Activated naive CD4-positive, alpha-beta T cell treated with anti-CD3 and anti-CD28 coated beads, Interleukin-2, amount 50 U/mL, for 24 hours (primary cell): ENCODE measurements at regions not wholly inside any gene's neighbourhood (a gene's known extent, or its start where the extent isn't known, plus 50 kb on each side); places are given as distances from the start of the nearest gene placed in this dataset.

Source experiments
- H3K27ac Mint-ChIP-seq: one replicate; pipeline ENCODE4 v1.8.0; 2021; ENCODE audit warnings: mild to moderate bottlenecking, mixed read lengths
- H3K27me3 Mint-ChIP-seq: one replicate; pipeline ENCODE4 v1.8.0; 2021; ENCODE audit warnings: mixed read lengths
- H3K36me3 Mint-ChIP-seq: one replicate; pipeline ENCODE4 v1.8.0; 2021; ENCODE audit warnings: mixed read lengths
- H3K4me1 Mint-ChIP-seq: one replicate; pipeline ENCODE4 v1.8.0; 2021; ENCODE audit warnings: mixed read lengths
- H3K4me3 Mint-ChIP-seq: one replicate; pipeline ENCODE4 v1.8.0; 2021; ENCODE audit warnings: mild to moderate bottlenecking, mixed read lengths
- H3K9me3 Mint-ChIP-seq: one replicate; pipeline ENCODE4 v1.8.0; 2021; ENCODE audit warnings: mixed read lengths

DNA sequence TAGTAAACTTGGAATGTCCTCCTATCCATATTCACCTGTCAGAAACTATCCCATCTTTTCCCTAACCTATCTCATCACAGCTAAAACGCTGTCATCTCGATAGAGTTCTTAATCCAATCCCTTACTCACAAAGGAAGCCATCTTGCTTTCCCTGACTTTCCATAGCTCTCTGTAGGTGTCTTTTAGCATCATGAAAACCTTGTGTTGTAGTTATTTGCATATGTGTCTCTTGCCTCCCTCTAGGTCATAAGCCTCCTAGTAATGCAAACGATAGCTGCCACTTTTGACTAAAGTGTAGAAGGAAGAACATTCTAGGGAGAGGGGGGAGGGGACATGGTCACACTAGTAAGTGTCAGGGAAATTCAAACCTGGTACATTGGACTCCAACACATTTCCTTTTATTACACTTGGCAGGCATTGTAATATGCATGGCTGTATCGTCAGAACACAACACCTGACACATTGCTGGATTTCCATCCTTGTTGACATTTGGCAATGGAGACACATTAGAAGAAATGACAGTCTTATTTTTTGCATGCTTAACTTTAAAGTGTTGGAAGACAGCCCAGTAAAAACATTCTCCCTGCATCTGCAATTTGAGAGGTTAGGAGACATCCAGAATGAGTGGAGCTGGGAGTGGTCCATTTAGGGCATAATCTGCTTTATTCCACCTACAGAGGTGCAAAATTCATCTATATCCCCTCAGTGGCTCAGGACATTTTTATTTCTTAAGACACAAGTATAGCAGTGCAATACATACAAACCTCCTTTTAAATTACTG, 283.4 kb downstream of the HAO1 start:
- no peaks in the 10 kb centered on the region for H3K4me1 Mint-ChIP-seq
- no peak overlapping the region for H3K4me3 Mint-ChIP-seq
- H3K27me3 Mint-ChIP-seq: no peaks in the 10 kb centered on the region

DNA sequence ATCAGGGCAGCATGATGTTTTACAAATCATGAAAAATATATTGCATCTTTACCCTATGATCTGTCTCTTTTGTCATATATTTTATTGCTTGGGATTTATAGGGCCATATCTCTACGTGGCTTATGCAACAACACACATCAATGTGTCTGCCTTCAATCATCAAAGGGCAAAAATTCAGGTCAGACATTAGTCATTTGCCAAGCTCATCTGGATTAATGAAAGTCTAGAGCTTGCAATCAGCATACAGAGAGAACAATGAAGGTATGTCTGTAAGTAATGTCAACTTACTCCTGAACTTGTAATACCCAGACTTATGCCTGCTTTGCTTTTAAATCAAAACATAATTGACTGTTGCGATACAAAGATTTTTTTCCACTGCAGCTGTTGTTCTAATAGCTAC, 282.7 kb downstream of the HAO1 start:
- Mint-ChIP-seq H3K4me1 (no peaks in the 10 kb centered on the region), H3K9me3 (peaks cover 5% of the 10 kb centered on the region), H3K27me3 (no peaks in the 10 kb centered on the region), H3K4me3 (no peak overlapping the region), H3K27ac (no peak overlapping the region), H3K36me3 (no peaks in the 10 kb centered on the region)

More for the DNA sequence above, 283.4 kb downstream of the HAO1 start:
- Mint-ChIP-seq H3K27ac (no peak overlapping the region), H3K9me3 (peaks cover 3% of the 10 kb centered on the region), H3K36me3 (no peaks in the 10 kb centered on the region)

DNA sequence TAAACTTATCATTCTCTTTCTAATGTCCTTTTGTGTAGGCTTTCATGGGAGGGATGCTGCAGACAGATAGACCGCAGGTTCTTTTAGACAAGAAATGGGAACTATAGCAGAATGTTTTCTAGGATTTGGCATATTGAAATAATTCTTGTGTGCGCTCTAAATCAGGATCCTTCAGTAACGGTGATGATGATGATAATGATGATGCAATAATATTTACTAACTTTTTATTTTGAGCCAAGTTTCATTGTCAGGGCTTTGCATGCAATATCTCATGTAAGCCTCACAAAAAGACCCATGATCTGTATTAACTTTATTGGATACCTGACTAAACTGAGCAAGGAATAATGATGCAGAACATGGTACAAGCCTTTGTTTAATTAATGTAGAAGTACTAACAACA, 280.1 kb downstream of the HAO1 start:
- H3K9me3 Mint-ChIP-seq: peaks cover 5% of the 10 kb centered on the region

DNA sequence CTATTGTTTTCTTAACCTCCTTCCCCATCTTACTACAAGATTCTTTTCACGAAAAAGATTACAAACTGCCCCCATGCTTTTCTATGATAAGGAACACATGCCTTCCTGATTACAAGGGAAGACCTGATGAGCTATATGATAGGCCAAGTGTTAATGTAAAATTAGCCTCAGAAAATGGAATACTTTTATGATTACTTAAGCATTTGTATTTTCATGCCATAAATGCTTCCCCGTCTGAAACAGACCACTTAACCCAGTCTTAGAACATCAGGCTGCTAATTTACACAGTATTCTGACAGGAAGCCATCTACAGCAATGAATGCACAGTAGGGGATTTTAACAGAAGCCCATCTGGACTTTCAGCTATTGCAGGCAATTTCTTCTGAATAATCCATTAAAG, 274.9 kb downstream of the HAO1 start:
- Mint-ChIP-seq H3K9me3 (peaks cover 9% of the 10 kb centered on the region), H3K27ac (no peak overlapping the region), H3K4me1 (no peaks in the 10 kb centered on the region), H3K36me3 (no peaks in the 10 kb centered on the region), H3K4me3 (no peak overlapping the region), H3K27me3 (no peaks in the 10 kb centered on the region)

More for the DNA sequence above, 280.1 kb downstream of the HAO1 start:
- no peaks in the 10 kb centered on the region for H3K4me1 Mint-ChIP-seq
- no peak overlapping the region for H3K27ac Mint-ChIP-seq
- H3K4me3 Mint-ChIP-seq: no peak overlapping the region
- no peaks in the 10 kb centered on the region for H3K36me3 Mint-ChIP-seq
- no peaks in the 10 kb centered on the region for H3K27me3 Mint-ChIP-seq

DNA sequence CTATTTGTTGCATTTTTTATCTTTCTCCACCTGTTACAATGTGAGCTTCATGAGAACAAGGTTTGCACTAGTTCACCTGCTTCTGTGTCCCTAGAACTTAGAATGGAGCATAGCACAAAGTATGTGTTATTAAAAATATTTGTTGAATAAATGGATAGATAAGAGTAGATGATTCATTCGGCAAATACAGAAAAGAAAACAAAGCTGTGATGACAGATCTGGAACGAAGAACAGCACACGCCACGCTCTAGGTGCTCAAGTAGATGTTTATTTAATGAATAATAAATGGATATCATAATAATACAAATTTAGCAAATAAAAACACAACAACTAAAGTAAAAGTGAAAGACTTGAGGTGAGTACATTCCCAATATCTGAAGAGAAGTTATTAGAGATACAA, 273.1 kb downstream of the HAO1 start:
- Mint-ChIP-seq H3K4me1 (no peaks in the 10 kb centered on the region), H3K4me3 (no peak overlapping the region), H3K36me3 (no peaks in the 10 kb centered on the region), H3K27ac (no peak overlapping the region), H3K9me3 (peaks cover 4% of the 10 kb centered on the region), H3K27me3 (no peaks in the 10 kb centered on the region)

DNA sequence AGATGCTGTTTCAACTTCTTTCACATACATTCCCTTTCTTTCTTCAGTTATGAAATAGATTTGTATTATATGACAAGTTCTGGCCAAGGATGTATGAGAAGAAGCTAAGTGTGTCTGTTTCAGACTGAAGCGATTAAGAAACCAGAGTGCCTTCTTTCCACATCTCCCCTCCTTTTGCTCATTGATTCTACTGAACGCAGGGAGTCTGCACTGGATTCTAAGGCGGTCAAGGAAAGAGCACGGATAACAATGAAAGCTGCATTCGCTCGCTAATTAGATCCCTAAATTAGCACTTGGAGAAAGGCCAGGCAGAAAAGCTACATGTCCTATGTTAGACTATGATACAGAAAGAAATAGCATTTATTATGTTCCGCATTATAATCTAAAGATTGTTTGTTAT, 267.7 kb downstream of the HAO1 start:
- Mint-ChIP-seq H3K36me3 (no peaks in the 10 kb centered on the region), H3K4me1 (no peaks in the 10 kb centered on the region), H3K9me3 (no peaks in the 10 kb centered on the region), H3K27ac (no peak overlapping the region), H3K27me3 (no peaks in the 10 kb centered on the region), H3K4me3 (no peak overlapping the region)

DNA sequence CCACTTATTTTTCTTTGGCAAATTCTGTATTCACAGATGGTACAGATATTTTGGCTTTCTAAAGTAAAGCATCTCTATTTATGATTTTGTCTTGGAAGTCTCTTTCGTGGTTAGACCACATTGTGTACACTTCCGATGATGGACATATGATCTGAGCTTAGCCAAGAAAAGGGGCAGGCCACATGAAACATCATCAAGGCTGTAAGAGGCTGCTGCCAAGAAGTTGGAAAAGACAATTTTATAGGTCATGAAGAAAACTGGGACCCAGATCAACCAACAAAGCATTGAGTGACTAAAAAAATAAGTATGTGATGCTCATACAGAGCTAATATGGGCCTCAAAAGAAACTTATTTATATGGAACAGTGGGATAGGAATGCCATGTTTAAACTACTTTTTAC, 266.4 kb downstream of the HAO1 start:
- Mint-ChIP-seq H3K4me1 (no peaks in the 10 kb centered on the region), H3K27me3 (no peaks in the 10 kb centered on the region), H3K27ac (no peak overlapping the region), H3K9me3 (no peaks in the 10 kb centered on the region), H3K4me3 (no peak overlapping the region), H3K36me3 (no peaks in the 10 kb centered on the region)

DNA sequence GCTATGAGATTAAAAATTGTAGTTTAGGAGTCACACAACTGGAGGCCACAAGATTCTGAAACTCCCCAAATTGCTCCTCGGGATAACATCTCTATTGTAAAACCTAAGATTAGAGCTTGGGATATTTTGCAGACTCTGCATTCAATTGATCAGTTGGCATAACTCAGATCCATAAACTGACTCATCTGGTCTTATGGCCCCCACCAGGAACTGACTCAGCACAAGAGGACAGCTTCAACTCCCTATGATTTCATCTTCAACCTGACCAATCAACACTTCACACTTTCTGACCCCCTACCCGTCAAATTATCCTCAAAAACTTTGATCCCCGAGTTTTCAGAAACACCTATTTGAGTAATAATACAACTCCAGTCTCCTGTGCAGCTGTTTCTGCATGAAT, 257.3 kb downstream of the HAO1 start:
- peaks cover 4% of the 10 kb centered on the region for H3K9me3 Mint-ChIP-seq
- no peak overlapping the region for H3K27ac Mint-ChIP-seq
- no peaks in the 10 kb centered on the region for H3K27me3 Mint-ChIP-seq
- no peaks in the 10 kb centered on the region for H3K36me3 Mint-ChIP-seq
- no peaks in the 10 kb centered on the region for H3K4me1 Mint-ChIP-seq
- no peak overlapping the region for H3K4me3 Mint-ChIP-seq

DNA sequence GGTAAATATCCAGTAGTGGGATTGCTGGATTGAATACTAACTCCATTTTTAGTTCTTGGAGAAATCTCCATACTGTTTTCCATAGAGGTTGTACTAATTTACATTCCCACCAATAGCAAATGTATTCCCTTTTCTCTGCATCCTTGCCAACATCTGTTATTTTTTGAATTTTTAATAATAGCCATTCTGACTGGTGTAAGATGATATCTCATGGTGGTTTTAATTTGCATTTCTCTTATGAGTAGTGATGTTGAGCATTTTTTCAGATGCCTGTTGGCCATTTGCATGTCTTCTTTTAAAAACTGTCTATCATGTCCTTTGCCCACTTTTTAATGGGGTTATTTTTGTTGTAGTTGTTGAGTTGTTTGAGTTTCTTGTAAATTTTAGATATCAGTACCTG, 253.2 kb downstream of the HAO1 start:
- Mint-ChIP-seq H3K4me3 (no peak overlapping the region), H3K27me3 (no peaks in the 10 kb centered on the region), H3K9me3 (peaks cover 4% of the 10 kb centered on the region)

DNA sequence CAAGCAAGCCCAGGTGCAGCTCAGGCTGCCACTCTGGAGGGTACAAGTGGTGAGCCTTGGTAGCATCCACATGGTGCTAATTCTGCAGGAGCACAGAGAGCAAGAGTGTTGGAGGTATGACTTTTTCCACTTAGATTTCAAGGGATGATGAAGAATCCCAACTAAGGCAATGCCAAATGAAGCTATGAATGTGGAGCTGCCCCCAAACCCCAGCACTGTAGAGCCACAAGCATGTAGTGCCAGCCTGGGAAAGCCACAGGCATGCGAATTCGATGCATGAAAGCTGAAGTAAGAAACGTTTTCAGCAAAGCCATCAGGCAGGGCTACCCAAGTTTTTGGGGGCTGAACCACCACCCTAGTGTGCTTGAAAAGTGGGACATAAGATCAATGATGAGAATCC, 251.1 kb downstream of the HAO1 start:
- H3K27me3 Mint-ChIP-seq: no peaks in the 10 kb centered on the region
- peaks cover 4% of the 10 kb centered on the region for H3K9me3 Mint-ChIP-seq
- H3K36me3 Mint-ChIP-seq: no peaks in the 10 kb centered on the region

More for the DNA sequence above, 253.2 kb downstream of the HAO1 start:
- Mint-ChIP-seq H3K27ac (no peak overlapping the region), H3K36me3 (no peaks in the 10 kb centered on the region), H3K4me1 (no peaks in the 10 kb centered on the region)

DNA sequence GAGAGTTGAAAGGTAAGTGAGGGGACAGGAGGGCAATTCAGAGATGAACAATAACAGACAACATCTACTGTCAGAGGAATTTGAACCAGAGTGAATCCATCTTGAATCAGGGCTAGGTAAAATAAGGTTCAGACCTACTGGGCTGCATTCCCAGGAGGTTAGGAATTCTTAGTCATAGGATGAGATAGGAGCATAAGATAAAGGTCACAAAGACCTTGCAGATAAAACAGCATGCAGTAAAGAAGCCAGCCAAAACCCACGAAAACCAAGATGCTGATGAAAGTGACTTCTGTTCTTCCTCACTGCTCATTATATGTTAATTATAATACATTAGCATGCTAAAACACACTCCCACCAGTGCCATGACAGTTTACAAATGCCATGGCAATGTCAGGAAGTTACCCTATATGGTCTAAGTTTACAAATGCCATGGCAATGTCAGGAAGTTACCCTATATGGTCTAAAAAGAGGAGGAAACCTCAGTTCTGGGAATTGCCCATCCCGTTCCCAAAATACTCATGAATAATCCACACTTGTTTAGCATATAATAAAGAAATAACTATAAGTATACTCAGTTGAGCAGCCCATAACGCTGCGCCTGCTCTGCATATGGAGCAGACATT, 248.5 kb downstream of the HAO1 start:
- H3K4me1 Mint-ChIP-seq: no peaks in the 10 kb centered on the region
- H3K4me3 Mint-ChIP-seq: no peak overlapping the region
- H3K27ac Mint-ChIP-seq: no peak overlapping the region
- no peaks in the 10 kb centered on the region for H3K27me3 Mint-ChIP-seq
- peaks cover 4% of the 10 kb centered on the region for H3K9me3 Mint-ChIP-seq
- no peaks in the 10 kb centered on the region for H3K36me3 Mint-ChIP-seq

More for the DNA sequence above, 251.1 kb downstream of the HAO1 start:
- no peaks in the 10 kb centered on the region for H3K4me1 Mint-ChIP-seq
- H3K27ac Mint-ChIP-seq: no peak overlapping the region
- no peak overlapping the region for H3K4me3 Mint-ChIP-seq

DNA sequence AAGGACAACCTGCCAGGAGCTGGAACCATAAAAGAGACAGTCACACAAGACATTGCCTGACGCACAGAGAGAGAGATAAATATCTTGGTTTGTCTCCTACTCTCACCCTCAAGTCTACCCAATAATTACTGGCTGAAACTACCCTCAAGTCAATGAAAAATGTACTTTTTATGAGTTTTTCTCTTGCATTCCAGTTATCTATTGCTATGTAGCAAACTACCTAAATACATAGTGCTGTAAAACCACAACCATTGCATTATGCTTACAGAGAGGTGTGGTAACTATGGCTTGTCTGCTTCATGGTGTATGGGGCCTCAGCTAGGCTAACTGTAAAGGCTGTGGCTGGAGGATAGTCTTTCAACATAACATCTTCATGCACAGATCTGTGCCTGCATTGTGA, 247.8 kb downstream of the HAO1 start:
- Mint-ChIP-seq H3K9me3 (peaks cover 4% of the 10 kb centered on the region), H3K27me3 (no peaks in the 10 kb centered on the region), H3K36me3 (no peaks in the 10 kb centered on the region), H3K4me1 (no peaks in the 10 kb centered on the region), H3K27ac (no peak overlapping the region), H3K4me3 (no peak overlapping the region)

DNA sequence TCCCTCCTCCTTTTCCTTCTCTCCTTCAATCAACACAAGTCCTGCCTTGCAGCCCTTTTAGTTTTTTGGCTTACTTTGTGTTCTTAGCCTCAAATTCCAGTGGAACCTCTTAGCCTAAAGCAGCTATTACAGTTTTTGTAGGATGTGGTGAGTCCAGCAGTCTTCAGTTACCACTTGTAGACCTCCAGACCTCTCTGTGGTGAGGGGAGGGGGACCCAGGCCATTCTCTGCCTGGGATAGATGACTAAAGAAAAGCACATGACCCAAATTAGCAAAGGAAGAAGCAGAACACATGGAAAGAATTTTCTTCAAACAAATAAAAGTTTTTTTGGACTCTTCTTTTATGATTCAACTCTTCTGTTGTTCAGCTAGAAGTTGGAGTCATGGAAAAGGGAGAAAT, 246.5 kb downstream of the HAO1 start:
- Mint-ChIP-seq H3K4me3 (no peak overlapping the region), H3K36me3 (no peaks in the 10 kb centered on the region), H3K27ac (peak overlapping the region; percentile 47), H3K4me1 (no peaks in the 10 kb centered on the region), H3K9me3 (peaks cover 5% of the 10 kb centered on the region), H3K27me3 (no peaks in the 10 kb centered on the region)

DNA sequence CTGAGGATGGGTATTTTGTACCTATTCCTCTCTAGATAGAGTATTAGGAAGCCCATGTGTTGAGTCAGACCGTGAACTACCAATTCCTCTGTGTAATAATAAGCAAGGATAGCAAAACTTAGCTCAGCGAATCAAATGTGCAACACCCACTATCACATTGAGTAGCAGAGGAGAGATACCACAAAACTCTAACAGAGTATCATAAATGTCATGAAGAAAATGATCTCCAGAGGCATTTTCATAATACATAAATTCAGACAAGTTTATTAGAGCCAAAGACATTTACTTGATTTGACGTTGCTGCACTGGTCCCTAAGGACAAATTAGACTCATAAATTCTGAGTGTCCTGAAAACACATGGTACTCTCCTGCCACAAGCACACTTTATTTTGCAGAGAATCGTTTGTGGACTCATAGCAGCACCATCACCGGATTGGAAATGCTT, 245.2 kb downstream of the HAO1 start:
- Mint-ChIP-seq H3K4me3 (no peak overlapping the region), H3K9me3 (peaks cover 5% of the 10 kb centered on the region), H3K27me3 (no peaks in the 10 kb centered on the region), H3K27ac (no peak overlapping the region), H3K4me1 (no peaks in the 10 kb centered on the region), H3K36me3 (no peaks in the 10 kb centered on the region)

DNA sequence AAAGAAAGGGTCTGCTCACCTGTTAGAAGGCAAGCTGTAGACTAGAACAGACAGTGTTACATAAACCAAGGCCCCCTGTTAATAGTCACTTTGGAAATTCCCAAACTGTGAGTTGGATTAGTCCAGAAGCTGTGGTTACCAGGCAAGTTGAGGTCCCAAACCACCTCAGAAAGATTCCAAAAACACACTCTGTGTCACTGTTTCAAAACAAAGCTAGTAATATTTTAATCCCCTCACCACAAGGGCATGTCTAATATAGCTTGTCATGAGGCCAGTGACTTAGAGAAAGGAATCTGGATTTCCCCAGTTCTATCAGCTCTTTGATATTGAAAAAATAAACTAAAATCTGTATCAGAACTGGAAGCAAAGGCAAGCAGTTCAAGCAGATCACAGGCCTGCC, 244.6 kb downstream of the HAO1 start:
- no peak overlapping the region for H3K27ac Mint-ChIP-seq
- no peaks in the 10 kb centered on the region for H3K27me3 Mint-ChIP-seq
- H3K36me3 Mint-ChIP-seq: no peaks in the 10 kb centered on the region
- no peaks in the 10 kb centered on the region for H3K4me1 Mint-ChIP-seq
- H3K4me3 Mint-ChIP-seq: no peak overlapping the region
- peaks cover 5% of the 10 kb centered on the region for H3K9me3 Mint-ChIP-seq

DNA sequence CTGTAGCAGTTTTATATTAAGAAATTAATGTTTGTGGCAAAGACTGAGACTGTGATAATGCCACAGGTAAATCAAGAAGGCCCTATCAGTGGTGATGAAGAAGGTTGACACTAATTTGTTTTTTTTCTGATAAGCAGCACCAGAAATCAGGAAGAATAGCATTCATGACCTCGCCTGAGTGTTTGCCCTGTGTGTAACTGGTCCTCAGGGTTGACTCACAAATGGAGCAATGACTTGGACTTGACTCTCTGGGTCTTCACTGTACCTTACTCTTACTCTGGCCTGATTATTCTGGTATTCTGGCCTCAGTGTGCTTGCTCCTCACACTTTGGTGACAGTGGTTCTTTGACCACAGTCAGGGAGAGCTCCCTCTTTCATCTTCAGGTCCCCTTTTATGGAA, 243.9 kb downstream of the HAO1 start:
- Mint-ChIP-seq H3K27me3 (no peaks in the 10 kb centered on the region), H3K9me3 (peaks cover 5% of the 10 kb centered on the region), H3K36me3 (no peaks in the 10 kb centered on the region), H3K4me3 (no peak overlapping the region), H3K27ac (no peak overlapping the region), H3K4me1 (no peaks in the 10 kb centered on the region)
